ENCODE measurements at regions not wholly inside any gene's neighbourhood (a gene's known extent, or its start where the extent isn't known, plus 50 kb on each side); places are given as distances from the start of the nearest gene placed in this dataset.

GRCh38 chr5:162544905-162545304 is 477.3 kb downstream of the GABRG2 start:
- TF ChIP-seq CTCF (IDR thresholded peaks at IDR 0.05; ENCODE audit: insufficient read depth, low read length, poor library complexity, severe bottlenecking) (no peak), EZH2phosphoT487 (conservative IDR thresholded peaks at IDR 0.05; ENCODE audit: low read length) (no peak)

All from SU-DHL-6 (cell line).